Suprapubic skin (tissue), 4 donors: ENCODE measurements at regions not wholly inside any gene's neighbourhood (a gene's known extent, or its start where the extent isn't known, plus 50 kb on each side); places are given as distances from the start of the nearest gene placed in this dataset.

ENCODE experiments used
- DNase-seq, 2 donors: peaks; one replicate each; pipeline ENCODE4 v3.0.0-alpha.2; 2019; ENCODE audit warnings: low spot score in 2 of 2
- H3K27ac ChIP-seq: fragments of 200-600 bp; sonication (generic); one replicate; pipeline ENCODE4 v1.5.1; 2019
- H3K27me3 ChIP-seq: fragments of 200-600 bp; sonication (generic); one replicate; pipeline ENCODE4 v1.5.1; 2019
- H3K36me3 ChIP-seq: fragments of 200-600 bp; sonication (generic); one replicate; pipeline ENCODE4 v1.5.1; 2019
- H3K4me1 ChIP-seq: fragments of 200-600 bp; sonication (generic); one replicate; pipeline ENCODE4 v1.5.1; 2019
- H3K4me3 ChIP-seq: fragments of 200-600 bp; sonication (generic); one replicate; pipeline ENCODE4 v1.5.1; 2019; ENCODE audit warnings: mild to moderate bottlenecking
- H3K9me3 ChIP-seq: fragments of 200-600 bp; sonication (generic); one replicate; pipeline ENCODE4 v1.5.1; 2019
- EP300 ChIP-seq: sonication (generic); formaldehyde crosslinking; IDR thresholded peaks from one replicate; pipeline ENCODE4 v1.6.1; 2017; ENCODE audit warnings: antibody characterized with exemption
- POLR2A ChIP-seq, 2 donors: fragments of 450-650 bp; IDR thresholded peaks; one replicate each; pipeline ENCODE4 v1.6.1; 2017; ENCODE audit warnings: antibody characterized with exemption in 2 of 2, mild to moderate bottlenecking in 2 of 2, moderate library complexity in 2 of 2
- POLR2AphosphoS5 ChIP-seq, 3 donors: sonication (generic); formaldehyde crosslinking; IDR thresholded peaks; one replicate each; pipeline ENCODE4 v1.6.1; 2017; ENCODE audit warnings: antibody characterized with exemption in 3 of 3
- WGBS: methylation state at CpG from one replicate; pipeline ENCODE4 v1.1.5; 2018; 5-methylcytosine and 5-hydroxymethylcytosine counted together
- TF ChIP-seq, protein P1 (sequence below), 2 donors: fragments of 200-600 bp in 1 of 2; fragments of 450-650 bp in 1 of 2; sonication (generic) in 1 of 2; IDR thresholded peaks; one replicate each; pipeline ENCODE4 v1.5.1; 2016 to 2019; ENCODE audit warnings: antibody characterized with exemption in 2 of 2, mild to moderate bottlenecking in 1 of 2, moderate library complexity in 1 of 2

DNA sequence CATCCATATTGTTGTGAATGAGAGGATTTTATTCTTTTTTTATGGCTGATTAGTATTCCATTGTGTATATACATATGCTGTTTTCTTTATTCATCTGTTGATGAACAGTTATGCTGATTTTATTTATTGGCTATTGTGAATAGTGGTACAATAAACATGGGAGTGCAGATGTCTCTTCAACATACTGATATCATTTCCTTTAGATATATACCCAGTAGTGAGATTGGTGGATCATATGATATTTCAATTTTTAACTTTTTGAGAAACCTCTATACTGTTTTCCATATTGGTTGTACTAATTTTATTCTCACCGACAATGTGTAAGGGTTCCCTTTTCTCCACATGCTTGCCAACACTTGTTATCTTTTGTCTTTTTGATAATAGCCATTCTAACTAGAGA, 144.5 kb downstream of the ADCYAP1 start:
- no peak for DNase-seq
- TF ChIP-seq EP300 (no peak), POLR2A (IDR thresholded peaks at IDR 0.05) (no peak), POLR2AphosphoS5 (IDR thresholded peaks at IDR 0.05) (no peak)
- TF ChIP-seq, protein P1, sequence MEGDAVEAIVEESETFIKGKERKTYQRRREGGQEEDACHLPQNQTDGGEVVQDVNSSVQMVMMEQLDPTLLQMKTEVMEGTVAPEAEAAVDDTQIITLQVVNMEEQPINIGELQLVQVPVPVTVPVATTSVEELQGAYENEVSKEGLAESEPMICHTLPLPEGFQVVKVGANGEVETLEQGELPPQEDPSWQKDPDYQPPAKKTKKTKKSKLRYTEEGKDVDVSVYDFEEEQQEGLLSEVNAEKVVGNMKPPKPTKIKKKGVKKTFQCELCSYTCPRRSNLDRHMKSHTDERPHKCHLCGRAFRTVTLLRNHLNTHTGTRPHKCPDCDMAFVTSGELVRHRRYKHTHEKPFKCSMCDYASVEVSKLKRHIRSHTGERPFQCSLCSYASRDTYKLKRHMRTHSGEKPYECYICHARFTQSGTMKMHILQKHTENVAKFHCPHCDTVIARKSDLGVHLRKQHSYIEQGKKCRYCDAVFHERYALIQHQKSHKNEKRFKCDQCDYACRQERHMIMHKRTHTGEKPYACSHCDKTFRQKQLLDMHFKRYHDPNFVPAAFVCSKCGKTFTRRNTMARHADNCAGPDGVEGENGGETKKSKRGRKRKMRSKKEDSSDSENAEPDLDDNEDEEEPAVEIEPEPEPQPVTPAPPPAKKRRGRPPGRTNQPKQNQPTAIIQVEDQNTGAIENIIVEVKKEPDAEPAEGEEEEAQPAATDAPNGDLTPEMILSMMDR (IDR thresholded peaks at IDR 0.05): no peak
- WGBS: 90% methylated on average over 1 of the region's 1 CpG

DNA sequence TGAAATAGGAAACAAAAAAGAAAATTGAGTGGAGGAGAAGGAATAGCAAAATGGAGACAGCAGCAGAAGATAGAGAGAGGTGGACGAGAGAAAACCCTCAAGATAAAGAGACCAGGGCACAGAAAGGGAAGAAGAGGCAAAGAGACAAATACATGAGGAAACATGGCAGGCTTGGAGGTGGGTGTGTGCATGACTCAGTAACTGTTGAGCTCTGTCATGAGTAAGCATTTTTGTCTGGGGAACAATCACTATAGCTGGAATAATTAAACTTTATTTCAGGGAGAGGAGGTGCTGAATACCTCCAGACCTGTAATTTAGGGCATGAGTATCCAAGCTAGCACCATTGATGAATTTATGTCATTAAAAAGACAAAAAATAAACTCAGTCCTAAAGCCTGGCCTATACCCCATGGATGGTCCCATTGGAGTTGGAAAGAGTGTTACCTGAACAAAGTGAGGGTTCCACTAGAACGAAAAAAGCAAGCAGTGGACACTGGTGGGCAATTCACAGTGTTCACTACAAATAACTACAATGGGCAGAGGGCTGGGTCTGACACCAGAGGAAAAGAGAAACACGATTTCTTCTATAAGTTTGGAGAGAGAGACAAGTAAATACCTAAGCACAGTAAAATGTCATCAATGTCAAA, 145.5 kb downstream of the ADCYAP1 start:
- Histone ChIP-seq H3K4me1 (no peaks in the 10 kb centered on the region), H3K27ac (no peak overlapping the region), H3K27me3 (no peaks in the 10 kb centered on the region), H3K4me3 (no peak overlapping the region), H3K9me3 (peaks cover 7% of the 10 kb centered on the region), H3K36me3 (no peaks in the 10 kb centered on the region)
- no peak for DNase-seq
- 76% methylated on average over 3 of the region's 3 CpGs for WGBS
- TF ChIP-seq EP300 (no peak), POLR2AphosphoS5 (IDR thresholded peaks at IDR 0.05) (no peak), POLR2A (IDR thresholded peaks at IDR 0.05) (no peak)
- TF ChIP-seq, protein P1 (IDR thresholded peaks at IDR 0.05): no peak

More for the DNA sequence above, 144.5 kb downstream of the ADCYAP1 start:
- Histone ChIP-seq H3K9me3 (peaks cover 7% of the 10 kb centered on the region), H3K4me1 (no peaks in the 10 kb centered on the region), H3K27ac (no peak overlapping the region), H3K27me3 (no peaks in the 10 kb centered on the region), H3K36me3 (no peaks in the 10 kb centered on the region), H3K4me3 (no peak overlapping the region)

DNA sequence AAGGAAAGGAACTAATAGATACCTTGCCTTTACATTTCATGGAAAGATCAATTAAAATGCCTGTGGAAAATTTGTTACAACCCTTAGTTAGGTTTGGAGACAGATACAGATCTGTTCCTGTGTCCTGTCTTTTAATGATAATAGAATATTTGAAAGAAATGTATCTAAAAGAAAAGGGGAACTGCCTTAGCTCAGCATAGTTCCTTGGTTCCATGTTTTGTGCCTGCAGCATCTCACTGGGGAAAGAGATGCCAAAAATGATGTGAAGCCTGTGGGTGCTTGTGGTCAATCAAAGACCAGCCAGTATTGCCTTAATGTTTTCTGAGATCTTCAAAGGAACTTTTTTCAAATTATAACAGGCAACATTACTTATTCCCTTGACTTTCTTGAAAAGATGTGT, 147.6 kb downstream of the ADCYAP1 start:
- no peaks in the 10 kb centered on the region for H3K27me3 ChIP-seq
- H3K27ac ChIP-seq: no peak overlapping the region
- H3K4me1 ChIP-seq: no peaks in the 10 kb centered on the region
- H3K36me3 ChIP-seq: no peaks in the 10 kb centered on the region
- H3K4me3 ChIP-seq: no peak overlapping the region
- TF ChIP-seq EP300 (no peak), POLR2A (IDR thresholded peaks at IDR 0.05) (no peak), POLR2AphosphoS5 (IDR thresholded peaks at IDR 0.05) (no peak)
- TF ChIP-seq, protein P1 (IDR thresholded peaks at IDR 0.05): no peak
- no peak for DNase-seq
- H3K9me3 ChIP-seq: peaks cover 7% of the 10 kb centered on the region

DNA sequence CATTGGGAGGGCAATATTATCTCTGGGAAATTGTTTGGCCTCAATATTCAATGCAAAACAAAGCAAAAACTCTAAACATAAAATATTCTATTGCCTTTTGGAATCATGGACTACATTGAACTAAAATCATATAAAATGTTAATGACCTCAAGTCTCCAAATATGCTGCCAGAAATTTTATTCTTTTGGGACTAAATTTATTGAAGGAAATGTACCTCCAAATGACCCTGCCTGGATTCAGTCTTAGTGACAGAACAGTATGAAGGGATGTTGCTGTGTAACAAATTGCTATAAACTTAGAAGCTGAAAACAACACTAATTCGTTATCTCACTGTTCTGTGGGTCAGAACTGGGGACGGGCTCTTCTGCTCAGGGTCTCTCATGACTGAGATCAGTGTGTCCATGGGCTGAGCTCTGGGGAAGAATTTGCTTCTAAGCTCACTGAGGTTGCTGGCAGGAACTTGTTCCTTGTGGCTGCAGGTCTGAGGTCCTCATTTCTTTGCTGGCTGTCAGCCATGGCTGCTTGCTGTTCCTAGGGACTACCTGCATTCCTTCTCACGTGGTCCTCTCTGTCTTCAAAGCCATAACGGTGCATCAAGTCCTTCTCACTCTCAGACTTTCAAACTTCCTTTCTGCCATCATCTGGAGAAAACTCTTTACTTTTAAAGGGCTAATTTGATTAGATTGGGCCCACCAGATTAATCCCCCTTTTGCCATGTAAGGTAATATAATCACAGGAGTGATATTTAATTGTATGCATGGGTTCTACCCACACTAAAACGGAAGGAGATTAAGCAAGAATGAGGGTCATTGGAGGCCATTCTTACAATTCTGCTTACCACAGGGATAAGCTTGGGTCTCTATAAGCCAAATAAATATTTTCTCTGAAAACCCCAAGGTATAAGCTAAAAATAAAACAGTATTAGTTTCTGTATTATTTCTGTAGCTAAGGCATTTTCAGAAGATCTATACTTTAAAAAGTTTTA, 149.0 kb downstream of the ADCYAP1 start:
- WGBS: 68% methylated on average over 5 of the region's 5 CpGs
- H3K4me1 ChIP-seq: no peaks in the 10 kb centered on the region
- H3K36me3 ChIP-seq: no peaks in the 10 kb centered on the region
- H3K9me3 ChIP-seq: peaks cover 12% of the 10 kb centered on the region
- no peaks in the 10 kb centered on the region for H3K27me3 ChIP-seq
- no peak overlapping the region for H3K4me3 ChIP-seq
- no peak overlapping the region for H3K27ac ChIP-seq
- no peak for DNase-seq
- no peak for TF ChIP-seq POLR2AphosphoS5 (IDR thresholded peaks at IDR 0.05)
- no peak for TF ChIP-seq EP300
- no peak for TF ChIP-seq POLR2A (IDR thresholded peaks at IDR 0.05)
- TF ChIP-seq, protein P1 (IDR thresholded peaks at IDR 0.05): no peak

DNA sequence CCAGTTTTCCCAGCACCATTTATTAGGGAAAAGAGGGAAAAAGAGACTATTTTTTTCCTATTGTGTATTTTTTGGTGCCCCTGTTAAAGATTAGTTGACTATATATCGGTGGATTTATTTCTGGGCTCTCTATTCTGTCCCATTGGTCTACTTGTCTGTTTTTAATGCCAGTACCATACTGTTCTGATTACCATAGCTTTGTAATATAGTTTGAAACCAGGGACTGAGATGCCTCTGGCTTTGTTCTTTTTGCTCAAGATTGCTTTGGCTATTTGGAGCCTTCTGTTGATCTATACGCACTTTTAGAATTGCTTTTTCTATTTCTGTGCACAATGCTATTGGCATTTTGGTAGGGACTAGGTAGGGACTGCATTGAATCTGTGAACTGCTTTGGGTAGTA, 151.7 kb downstream of the ADCYAP1 start:
- H3K27ac ChIP-seq: no peak overlapping the region
- DNase-seq: no peak
- H3K9me3 ChIP-seq: peaks cover 5% of the 10 kb centered on the region
- no peak overlapping the region for H3K4me3 ChIP-seq
- H3K36me3 ChIP-seq: no peaks in the 10 kb centered on the region
- no peaks in the 10 kb centered on the region for H3K27me3 ChIP-seq
- no peak for TF ChIP-seq POLR2AphosphoS5 (IDR thresholded peaks at IDR 0.05)
- TF ChIP-seq, protein P1 (IDR thresholded peaks at IDR 0.05): no peak
- no peak for TF ChIP-seq POLR2A (IDR thresholded peaks at IDR 0.05)
- no peak for TF ChIP-seq EP300
- no peaks in the 10 kb centered on the region for H3K4me1 ChIP-seq
- 93% methylated on average over 2 of the region's 2 CpGs for WGBS
